ENCODE measurements at regions not wholly inside any gene's neighbourhood (a gene's known extent, or its start where the extent isn't known, plus 50 kb on each side); places are given as distances from the start of the nearest gene placed in this dataset.

GRCh38 chr16:79690159-79690558 lies 89.6 kb upstream of the MAF start:
- TF ChIP-seq CTCF (IDR thresholded peaks at IDR 0.05): no peak
- no peak for TF ChIP-seq POLR2A (IDR thresholded peaks at IDR 0.05)

All from lower leg skin (tissue), 3 donors.